Embryonic facial prominence (tissue), 1 donor: ENCODE measurements at regions not wholly inside any gene's neighbourhood (a gene's known extent, or its start where the extent isn't known, plus 50 kb on each side); places are given as distances from the start of the nearest gene placed in this dataset.

Experiments
- DNase-seq: peaks from one replicate; pipeline ENCODE4 v3.0.0-alpha.2; 2016; ENCODE audit errors: extremely low spot score

- no peak for DNase-seq
These were observed 75.0 kb upstream of the MBNL1 start for GRCh38 chr3:152193673-152194267.

- DNase-seq, result no peak
These were observed 73.5 kb upstream of the MBNL1 start for GRCh38 chr3:152195206-152195605.

- DNase-seq, result no peak
These were observed 71.9 kb upstream of the MBNL1 start for GRCh38 chr3:152196782-152197181.

GRCh38 chr3:152197451-152197850, 71.3 kb upstream of the MBNL1 start:
- DNase-seq, result no peak

- no peak for DNase-seq
These were observed 70.8 kb upstream of the MBNL1 start for GRCh38 chr3:152197937-152198336.

- no peak for DNase-seq
These were observed 70.1 kb upstream of the MBNL1 start for GRCh38 chr3:152198665-152199064.

- no peak for DNase-seq
These were observed 69.5 kb upstream of the MBNL1 start for GRCh38 chr3:152199102-152199840.

GRCh38 chr3:152200476-152201420, 68.0 kb upstream of the MBNL1 start:
- no peak for DNase-seq

- DNase-seq, result no peak
These were observed 65.6 kb upstream of the MBNL1 start for GRCh38 chr3:152202976-152203626.

- DNase-seq, result no peak
These were observed 65.1 kb upstream of the MBNL1 start for GRCh38 chr3:152203652-152204051.

GRCh38 chr3:152204218-152204617, 64.5 kb upstream of the MBNL1 start:
- DNase-seq, result no peak

GRCh38 chr3:152205097-152205593, 63.6 kb upstream of the MBNL1 start:
- DNase-seq, result no peak

- no peak for DNase-seq
These were observed 62.4 kb upstream of the MBNL1 start for GRCh38 chr3:152206243-152206760.

- DNase-seq, result no peak
These were observed 60.3 kb upstream of the MBNL1 start for GRCh38 chr3:152208439-152208838.

GRCh38 chr3:152209060-152209459, 59.7 kb upstream of the MBNL1 start:
- DNase-seq, result no peak

GRCh38 chr3:152209776-152210175, 59.0 kb upstream of the MBNL1 start:
- no peak for DNase-seq

GRCh38 chr3:152210697-152211096, 58.0 kb upstream of the MBNL1 start:
- DNase-seq, result no peak

GRCh38 chr3:152211655-152212054, 57.1 kb upstream of the MBNL1 start:
- DNase-seq, result no peak

GRCh38 chr3:152213203-152213602, 55.5 kb upstream of the MBNL1 start:
- no peak for DNase-seq

GRCh38 chr3:152213938-152214337, 54.8 kb upstream of the MBNL1 start:
- DNase-seq, result no peak
